DND-41 (cell line): ENCODE measurements at regions not wholly inside any gene's neighbourhood (a gene's known extent, or its start where the extent isn't known, plus 50 kb on each side); places are given as distances from the start of the nearest gene placed in this dataset.

Source experiments
- EZH2 ChIP-seq: IDR thresholded peaks from 3 replicates; pipeline ENCODE4 v1.6.1; 2012; ENCODE audit warnings: borderline replicate concordance, low read depth, mild to moderate bottlenecking, moderate library complexity, low read length, inconsistent platforms; ENCODE audit not compliant: severe bottlenecking
- TF ChIP-seq, protein P1 (sequence below): IDR thresholded peaks from 2 replicates; pipeline ENCODE4 v1.5.1; 2012; ENCODE audit warnings: borderline replicate concordance, low read length, moderate library complexity, mild to moderate bottlenecking; ENCODE audit not compliant: poor library complexity, severe bottlenecking; ENCODE audit errors: extremely low read depth

- TF ChIP-seq, protein P1, sequence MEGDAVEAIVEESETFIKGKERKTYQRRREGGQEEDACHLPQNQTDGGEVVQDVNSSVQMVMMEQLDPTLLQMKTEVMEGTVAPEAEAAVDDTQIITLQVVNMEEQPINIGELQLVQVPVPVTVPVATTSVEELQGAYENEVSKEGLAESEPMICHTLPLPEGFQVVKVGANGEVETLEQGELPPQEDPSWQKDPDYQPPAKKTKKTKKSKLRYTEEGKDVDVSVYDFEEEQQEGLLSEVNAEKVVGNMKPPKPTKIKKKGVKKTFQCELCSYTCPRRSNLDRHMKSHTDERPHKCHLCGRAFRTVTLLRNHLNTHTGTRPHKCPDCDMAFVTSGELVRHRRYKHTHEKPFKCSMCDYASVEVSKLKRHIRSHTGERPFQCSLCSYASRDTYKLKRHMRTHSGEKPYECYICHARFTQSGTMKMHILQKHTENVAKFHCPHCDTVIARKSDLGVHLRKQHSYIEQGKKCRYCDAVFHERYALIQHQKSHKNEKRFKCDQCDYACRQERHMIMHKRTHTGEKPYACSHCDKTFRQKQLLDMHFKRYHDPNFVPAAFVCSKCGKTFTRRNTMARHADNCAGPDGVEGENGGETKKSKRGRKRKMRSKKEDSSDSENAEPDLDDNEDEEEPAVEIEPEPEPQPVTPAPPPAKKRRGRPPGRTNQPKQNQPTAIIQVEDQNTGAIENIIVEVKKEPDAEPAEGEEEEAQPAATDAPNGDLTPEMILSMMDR: no peak
- no peak for TF ChIP-seq EZH2
These were observed 517.9 kb downstream of the MTRR start for GRCh38 chr5:8386719-8387288.
